ENCODE measurements at regions not wholly inside any gene's neighbourhood (a gene's known extent, or its start where the extent isn't known, plus 50 kb on each side); places are given as distances from the start of the nearest gene placed in this dataset.
A peak's percentile ranks its signal among the peaks of the same experiment; 100 is the strongest.

GRCh38 chr1:22268327-22268726, 125.4 kb upstream of the WNT4 start:
- Mint-ChIP-seq H3K36me3 (no peaks in the 10 kb centered on the region), H3K9me3 (peaks cover 0 to 4% of the 10 kb centered on the region in 2 donors), H3K27ac (no peak overlapping the region)
- ATAC-seq (no peak), DNase-seq (ENCODE audit: low spot score in 2 of 2) (no peak)

GRCh38 chr1:22271847-22272801, 129.2 kb upstream of the WNT4 start:
- Mint-ChIP-seq H3K9me3 (peaks cover 0 to 4% of the 10 kb centered on the region in 2 donors), H3K27ac (no peak overlapping the region), H3K36me3 (no peaks in the 10 kb centered on the region)
- ATAC-seq (no peak), DNase-seq (ENCODE audit: low spot score in 2 of 2) (no peak)

- DNase-seq (ENCODE audit: low spot score in 2 of 2) = no peak
- Mint-ChIP-seq H3K27ac (no peak overlapping the region), H3K36me3 (no peaks in the 10 kb centered on the region), H3K9me3 (peaks cover 0 to 4% of the 10 kb centered on the region in 2 donors)
- ATAC-seq = no peak
These were observed 131.1 kb upstream of the WNT4 start for GRCh38 chr1:22273686-22274681.

- H3K27ac Mint-ChIP-seq = no peak overlapping the region
- peaks cover 0 to 4% of the 10 kb centered on the region in 2 donors for H3K9me3 Mint-ChIP-seq
- H3K36me3 Mint-ChIP-seq = no peaks in the 10 kb centered on the region
- ATAC-seq (no peak), DNase-seq (ENCODE audit: low spot score in 2 of 2) (no peak)
These were observed 132.3 kb upstream of the WNT4 start for GRCh38 chr1:22275167-22275566.

- Mint-ChIP-seq H3K27ac (no peak overlapping the region), H3K36me3 (no peaks in the 10 kb centered on the region), H3K9me3 (peaks cover 0 to 4% of the 10 kb centered on the region in 2 donors)
- DNase-seq (ENCODE audit: low spot score in 2 of 2) = peak in 1 of 2 donors; percentile 52
- ATAC-seq = peak; percentile 55 to 81
These were observed 132.9 kb upstream of the WNT4 start for GRCh38 chr1:22275626-22276395.

GRCh38 chr1:22276396-22276748, 133.5 kb upstream of the WNT4 start:
- Mint-ChIP-seq H3K36me3 (no peaks in the 10 kb centered on the region), H3K27ac (no peak overlapping the region), H3K9me3 (peaks cover 0 to 4% of the 10 kb centered on the region in 2 donors)
- ATAC-seq (no peak), DNase-seq (ENCODE audit: low spot score in 2 of 2) (no peak)

GRCh38 chr1:22277662-22278061, 134.8 kb upstream of the WNT4 start:
- Mint-ChIP-seq H3K27ac (peak overlapping the region in 1 of 2 donors; percentile 79), H3K9me3 (no peaks in the 10 kb centered on the region), H3K36me3 (no peaks in the 10 kb centered on the region)
- DNase-seq (ENCODE audit: low spot score in 2 of 2) (no peak), ATAC-seq (no peak)

- no peak for DNase-seq (ENCODE audit: low spot score in 2 of 2)
- ATAC-seq = no peak
- Mint-ChIP-seq H3K27ac (peak overlapping the region in 1 of 2 donors; percentile 61), H3K36me3 (no peaks in the 10 kb centered on the region), H3K9me3 (no peaks in the 10 kb centered on the region)
These were observed 136.8 kb upstream of the WNT4 start for GRCh38 chr1:22279735-22280134.

GRCh38 chr1:22280526-22280925, 137.6 kb upstream of the WNT4 start:
- ATAC-seq (no peak), DNase-seq (ENCODE audit: low spot score in 2 of 2) (peak in 1 of 2 donors; percentile 14)
- Mint-ChIP-seq H3K27ac (no peak overlapping the region), H3K9me3 (no peaks in the 10 kb centered on the region), H3K36me3 (no peaks in the 10 kb centered on the region)

- no peaks in the 10 kb centered on the region for H3K9me3 Mint-ChIP-seq
These were observed 138.8 kb upstream of the WNT4 start for GRCh38 chr1:22281521-22282363.

GRCh38 chr1:22282364-22282995, 139.6 kb upstream of the WNT4 start:
- no peak overlapping the region for H3K27ac Mint-ChIP-seq

More at GRCh38 chr1:22281521-22282363, 138.8 kb upstream of the WNT4 start:
- DNase-seq (ENCODE audit: low spot score in 2 of 2) (peak in 1 of 2 donors; percentile 46), ATAC-seq (no peak)
- H3K27ac Mint-ChIP-seq = no peak overlapping the region
- H3K36me3 Mint-ChIP-seq = no peaks in the 10 kb centered on the region

GRCh38 chr1:22283596-22283995, 140.7 kb upstream of the WNT4 start:
- Mint-ChIP-seq H3K36me3 (no peaks in the 10 kb centered on the region), H3K9me3 (no peaks in the 10 kb centered on the region), H3K27ac (no peak overlapping the region)
- DNase-seq (ENCODE audit: low spot score in 2 of 2) (no peak), ATAC-seq (no peak)

More at GRCh38 chr1:22282364-22282995, 139.6 kb upstream of the WNT4 start:
- no peak for ATAC-seq
- no peaks in the 10 kb centered on the region for H3K36me3 Mint-ChIP-seq
- peak in 1 of 2 donors; percentile 16 for DNase-seq (ENCODE audit: low spot score in 2 of 2)
- H3K9me3 Mint-ChIP-seq = no peaks in the 10 kb centered on the region

- Mint-ChIP-seq H3K36me3 (no peaks in the 10 kb centered on the region), H3K27ac (no peak overlapping the region), H3K9me3 (no peaks in the 10 kb centered on the region)
- ATAC-seq = no peak
- DNase-seq (ENCODE audit: low spot score in 2 of 2) = no peak
These were observed 141.3 kb upstream of the WNT4 start for GRCh38 chr1:22284236-22284635.

- Mint-ChIP-seq H3K27ac (no peak overlapping the region), H3K36me3 (no peaks in the 10 kb centered on the region), H3K9me3 (no peaks in the 10 kb centered on the region)
- ATAC-seq (no peak), DNase-seq (ENCODE audit: low spot score in 2 of 2) (no peak)
These were observed 142.1 kb upstream of the WNT4 start for GRCh38 chr1:22284906-22285548.

Data from activated naive CD4-positive, alpha-beta T cell treated with anti-CD3 and anti-CD28 coated beads, Interleukin-2, amount 50 U/mL, for 72 hours (primary cell).